ENCODE measurements at regions not wholly inside any gene's neighbourhood (a gene's known extent, or its start where the extent isn't known, plus 50 kb on each side); places are given as distances from the start of the nearest gene placed in this dataset.

GRCh38 chr10:14433147-14433546 lies 102.4 kb upstream of the FRMD4A start (continued):
- TF ChIP-seq, protein P1, sequence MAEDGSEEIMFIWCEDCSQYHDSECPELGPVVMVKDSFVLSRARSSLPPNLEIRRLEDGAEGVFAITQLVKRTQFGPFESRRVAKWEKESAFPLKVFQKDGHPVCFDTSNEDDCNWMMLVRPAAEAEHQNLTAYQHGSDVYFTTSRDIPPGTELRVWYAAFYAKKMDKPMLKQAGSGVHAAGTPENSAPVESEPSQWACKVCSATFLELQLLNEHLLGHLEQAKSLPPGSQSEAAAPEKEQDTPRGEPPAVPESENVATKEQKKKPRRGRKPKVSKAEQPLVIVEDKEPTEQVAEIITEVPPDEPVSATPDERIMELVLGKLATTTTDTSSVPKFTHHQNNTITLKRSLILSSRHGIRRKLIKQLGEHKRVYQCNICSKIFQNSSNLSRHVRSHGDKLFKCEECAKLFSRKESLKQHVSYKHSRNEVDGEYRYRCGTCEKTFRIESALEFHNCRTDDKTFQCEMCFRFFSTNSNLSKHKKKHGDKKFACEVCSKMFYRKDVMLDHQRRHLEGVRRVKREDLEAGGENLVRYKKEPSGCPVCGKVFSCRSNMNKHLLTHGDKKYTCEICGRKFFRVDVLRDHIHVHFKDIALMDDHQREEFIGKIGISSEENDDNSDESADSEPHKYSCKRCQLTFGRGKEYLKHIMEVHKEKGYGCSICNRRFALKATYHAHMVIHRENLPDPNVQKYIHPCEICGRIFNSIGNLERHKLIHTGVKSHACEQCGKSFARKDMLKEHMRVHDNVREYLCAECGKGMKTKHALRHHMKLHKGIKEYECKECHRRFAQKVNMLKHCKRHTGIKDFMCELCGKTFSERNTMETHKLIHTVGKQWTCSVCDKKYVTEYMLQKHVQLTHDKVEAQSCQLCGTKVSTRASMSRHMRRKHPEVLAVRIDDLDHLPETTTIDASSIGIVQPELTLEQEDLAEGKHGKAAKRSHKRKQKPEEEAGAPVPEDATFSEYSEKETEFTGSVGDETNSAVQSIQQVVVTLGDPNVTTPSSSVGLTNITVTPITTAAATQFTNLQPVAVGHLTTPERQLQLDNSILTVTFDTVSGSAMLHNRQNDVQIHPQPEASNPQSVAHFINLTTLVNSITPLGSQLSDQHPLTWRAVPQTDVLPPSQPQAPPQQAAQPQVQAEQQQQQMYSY (CRISPR knock-in tag; IDR thresholded peaks at IDR 0.05), result no peak
- TF ChIP-seq FOXJ3 (CRISPR knock-in tag; IDR thresholded peaks at IDR 0.05; ENCODE audit: borderline replicate concordance) (no peak), CDX4 (CRISPR knock-in tag; IDR thresholded peaks at IDR 0.05; ENCODE audit: borderline replicate concordance) (no peak), ZNF138 (CRISPR knock-in tag; conservative IDR thresholded peaks at IDR 0.05) (no peak), SMAD4 (CRISPR knock-in tag; IDR thresholded peaks at IDR 0.05) (no peak), CREM (CRISPR knock-in tag; IDR thresholded peaks at IDR 0.05) (no peak), NFYB (CRISPR knock-in tag; conservative IDR thresholded peaks at IDR 0.05; ENCODE audit: low read depth) (no peak), MXD4 (CRISPR knock-in tag; IDR thresholded peaks at IDR 0.05; ENCODE audit: borderline replicate concordance) (no peak), RORB (CRISPR knock-in tag; IDR thresholded peaks at IDR 0.05) (no peak)
- TF ChIP-seq, protein P2, sequence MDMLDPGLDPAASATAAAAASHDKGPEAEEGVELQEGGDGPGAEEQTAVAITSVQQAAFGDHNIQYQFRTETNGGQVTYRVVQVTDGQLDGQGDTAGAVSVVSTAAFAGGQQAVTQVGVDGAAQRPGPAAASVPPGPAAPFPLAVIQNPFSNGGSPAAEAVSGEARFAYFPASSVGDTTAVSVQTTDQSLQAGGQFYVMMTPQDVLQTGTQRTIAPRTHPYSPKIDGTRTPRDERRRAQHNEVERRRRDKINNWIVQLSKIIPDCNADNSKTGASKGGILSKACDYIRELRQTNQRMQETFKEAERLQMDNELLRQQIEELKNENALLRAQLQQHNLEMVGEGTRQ (CRISPR knock-in tag; IDR thresholded peaks at IDR 0.05), result no peak

DNA sequence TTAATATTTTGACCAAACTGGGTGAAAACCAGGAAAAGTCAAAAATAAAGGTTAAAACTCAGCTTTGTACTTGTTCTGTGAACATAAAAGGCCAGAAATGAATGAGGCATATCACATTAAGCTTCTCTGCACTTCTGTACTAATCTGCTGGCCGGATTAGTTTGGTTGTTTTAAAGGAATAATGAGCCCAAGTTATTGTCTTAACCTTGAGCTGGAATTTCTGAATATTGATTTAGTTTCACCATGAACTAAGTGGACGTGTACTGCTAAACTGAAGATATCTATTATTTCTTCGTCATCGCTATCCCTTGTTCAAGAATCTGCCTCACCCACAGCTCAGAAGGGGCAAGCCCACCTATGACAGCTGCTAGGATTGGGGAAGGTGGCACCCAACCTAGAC lies 101.1 kb upstream of the FRMD4A start:
- H3K27me3 Mint-ChIP-seq (ENCODE audit: low read depth), result no peaks in the 10 kb centered on the region
- POLR2A ChIA-PET, result no interaction called here
- H3K36me3 Mint-ChIP-seq, result peaks cover 6% of the 10 kb centered on the region; the same call in 1 of the 2 replicates
- peaks cover 8% of the 10 kb centered on the region for H3K9me3 Mint-ChIP-seq
- H3K27ac Mint-ChIP-seq, result no peak overlapping the region
- no peak for DNase-seq (ENCODE audit: low spot score)
- TF ChIP-seq JUN (CRISPR knock-in tag; IDR thresholded peaks at IDR 0.05), result no peak
- no peak for TF ChIP-seq KAT7 (CRISPR knock-in tag; IDR thresholded peaks at IDR 0.05; ENCODE audit: borderline replicate concordance)
- TF ChIP-seq ZNF138 (CRISPR knock-in tag; conservative IDR thresholded peaks at IDR 0.05), result no peak
- TF ChIP-seq ZNF219 (CRISPR knock-in tag; IDR thresholded peaks at IDR 0.05; ENCODE audit: borderline replicate concordance), result no peak
- no peak for TF ChIP-seq SP1 (CRISPR knock-in tag; conservative IDR thresholded peaks at IDR 0.05)
- TF ChIP-seq PRRX2 (CRISPR knock-in tag; IDR thresholded peaks at IDR 0.05), result no peak
- TF ChIP-seq ZNF671 (CRISPR knock-in tag; IDR thresholded peaks at IDR 0.05), result no peak
- TF ChIP-seq, protein P3, sequence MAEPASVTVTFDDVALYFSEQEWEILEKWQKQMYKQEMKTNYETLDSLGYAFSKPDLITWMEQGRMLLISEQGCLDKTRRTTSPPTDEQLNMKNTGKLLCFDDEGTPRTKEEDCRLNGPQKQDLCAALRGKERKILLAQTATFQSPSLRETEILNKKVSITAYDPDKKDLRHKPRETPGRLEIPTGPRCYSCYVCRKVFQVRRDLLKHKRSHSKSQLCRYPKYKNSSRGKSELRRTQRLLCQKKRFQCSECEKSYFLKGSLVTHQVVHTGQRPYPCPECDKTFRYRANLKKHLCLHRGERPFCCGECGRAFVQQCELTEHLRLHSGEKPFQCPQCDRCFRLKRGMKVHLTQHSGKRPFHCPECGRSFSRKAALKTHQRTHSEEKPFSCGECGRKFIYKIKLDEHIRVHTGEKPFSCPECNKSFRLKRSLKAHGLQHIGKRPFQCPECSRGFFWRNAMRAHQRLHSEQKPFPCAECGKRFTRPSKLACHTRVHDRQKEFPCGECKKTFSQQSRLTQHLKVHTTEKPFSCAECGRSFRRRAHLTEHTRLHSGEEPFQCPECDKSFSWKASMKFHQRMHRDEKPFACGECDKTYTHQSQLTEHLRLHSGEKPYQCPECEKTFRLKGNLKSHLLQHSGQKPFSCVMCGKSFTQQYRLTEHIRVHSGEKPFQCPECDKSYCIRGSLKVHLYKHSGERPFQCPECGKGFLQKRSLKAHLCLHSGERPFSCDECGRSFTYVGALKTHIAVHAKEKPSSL (CRISPR knock-in tag; conservative IDR thresholded peaks at IDR 0.05), result no peak
- no peak for TF ChIP-seq SOX15 (CRISPR knock-in tag; IDR thresholded peaks at IDR 0.05)
- no peak for TF ChIP-seq ZNF232 (CRISPR knock-in tag; IDR thresholded peaks at IDR 0.05)
- TF ChIP-seq ZNF416 (CRISPR knock-in tag; IDR thresholded peaks at IDR 0.05), result no peak
- TF ChIP-seq RELA (CRISPR knock-in tag; IDR thresholded peaks at IDR 0.05; ENCODE audit: borderline replicate concordance), result no peak
- TF ChIP-seq NR1H2 (CRISPR knock-in tag; IDR thresholded peaks at IDR 0.05), result no peak
- no peak for TF ChIP-seq NFE2L1 (CRISPR knock-in tag; IDR thresholded peaks at IDR 0.05)
- TF ChIP-seq OVOL2 (CRISPR knock-in tag; IDR thresholded peaks at IDR 0.05; ENCODE audit: borderline replicate concordance), result no peak
- no peak overlapping the region for H3K4me3 Mint-ChIP-seq
- CTCF ChIA-PET, result no interaction called here
- ATAC-seq, result no peak
- peaks cover 42% of the 10 kb centered on the region for H3K4me1 Mint-ChIP-seq

Measured in WTC11 (cell line).